Ishikawa (cell line): ENCODE measurements at regions not wholly inside any gene's neighbourhood (a gene's known extent, or its start where the extent isn't known, plus 50 kb on each side); places are given as distances from the start of the nearest gene placed in this dataset.

Experiments
- CREB1 ChIP-seq: IDR thresholded peaks from 2 replicates; pipeline ENCODE4 v1.6.1; 2012; ENCODE audit warnings: low read depth
- EGR1 ChIP-seq: IDR thresholded peaks from 2 replicates; pipeline ENCODE4 v1.6.1; 2012
- EP300 ChIP-seq: IDR thresholded peaks from 2 replicates; pipeline ENCODE4 v1.6.1; 2012; ENCODE audit warnings: borderline replicate concordance
- FOXM1 ChIP-seq: IDR thresholded peaks from 2 replicates; pipeline ENCODE4 v1.6.1; 2012; ENCODE audit warnings: low read depth, borderline replicate concordance
- NFIC ChIP-seq: IDR thresholded peaks from 2 replicates; pipeline ENCODE4 v1.6.1; 2012
- RAD21 ChIP-seq: IDR thresholded peaks from 2 replicates; pipeline ENCODE4 v1.6.1; 2012; ENCODE audit warnings: low read depth
- TAF1 ChIP-seq: IDR thresholded peaks from 2 replicates; pipeline ENCODE4 v1.6.1; 2012; ENCODE audit warnings: low read depth, mild to moderate bottlenecking
- TCF12 ChIP-seq: IDR thresholded peaks from 2 replicates; pipeline ENCODE4 v1.6.1; 2012; ENCODE audit warnings: low read depth
- TEAD4 ChIP-seq: IDR thresholded peaks from 2 replicates; pipeline ENCODE4 v1.6.1; 2012
- YY1 ChIP-seq: IDR thresholded peaks from 2 replicates; pipeline ENCODE4 v1.6.1; 2012; ENCODE audit warnings: low read depth
- TF ChIP-seq, protein P1 (sequence below): IDR thresholded peaks from 2 replicates; pipeline ENCODE4 v1.6.1; 2012
- TF ChIP-seq, protein P2 (sequence below): IDR thresholded peaks from 2 replicates; pipeline ENCODE4 v1.6.1; 2012
- TF ChIP-seq, protein P3 (sequence below): IDR thresholded peaks from 2 replicates; pipeline ENCODE4 v1.6.1; 2012; ENCODE audit warnings: low read depth, mild to moderate bottlenecking

DNA sequence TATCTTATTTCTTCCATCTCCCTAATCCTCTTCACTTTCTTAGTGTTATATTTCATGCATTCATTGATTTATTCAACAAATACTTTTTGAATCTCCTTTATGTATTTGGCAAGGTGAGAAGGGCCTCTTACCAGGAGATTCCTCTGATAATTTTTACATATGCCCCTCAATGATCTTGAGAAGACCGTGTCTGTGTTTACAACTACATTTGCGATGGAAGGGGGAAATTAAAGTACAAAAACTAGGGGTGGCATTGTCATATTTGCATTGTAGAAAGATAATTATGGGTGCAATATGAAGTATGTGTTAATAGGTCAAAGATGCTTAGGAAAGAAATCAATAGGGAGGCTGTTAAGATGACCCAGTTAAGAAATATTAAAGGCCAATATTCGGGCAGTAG lies 1108.4 kb upstream of the MIR17HG start:
- no peak for TF ChIP-seq YY1
- TF ChIP-seq, protein P1, sequence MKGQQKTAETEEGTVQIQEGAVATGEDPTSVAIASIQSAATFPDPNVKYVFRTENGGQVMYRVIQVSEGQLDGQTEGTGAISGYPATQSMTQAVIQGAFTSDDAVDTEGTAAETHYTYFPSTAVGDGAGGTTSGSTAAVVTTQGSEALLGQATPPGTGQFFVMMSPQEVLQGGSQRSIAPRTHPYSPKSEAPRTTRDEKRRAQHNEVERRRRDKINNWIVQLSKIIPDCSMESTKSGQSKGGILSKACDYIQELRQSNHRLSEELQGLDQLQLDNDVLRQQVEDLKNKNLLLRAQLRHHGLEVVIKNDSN = no peak
- no peak for TF ChIP-seq TEAD4
- TF ChIP-seq, protein P2, sequence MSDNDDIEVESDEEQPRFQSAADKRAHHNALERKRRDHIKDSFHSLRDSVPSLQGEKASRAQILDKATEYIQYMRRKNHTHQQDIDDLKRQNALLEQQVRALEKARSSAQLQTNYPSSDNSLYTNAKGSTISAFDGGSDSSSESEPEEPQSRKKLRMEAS = no peak
- TF ChIP-seq RAD21 = no peak
- TF ChIP-seq, protein P3, sequence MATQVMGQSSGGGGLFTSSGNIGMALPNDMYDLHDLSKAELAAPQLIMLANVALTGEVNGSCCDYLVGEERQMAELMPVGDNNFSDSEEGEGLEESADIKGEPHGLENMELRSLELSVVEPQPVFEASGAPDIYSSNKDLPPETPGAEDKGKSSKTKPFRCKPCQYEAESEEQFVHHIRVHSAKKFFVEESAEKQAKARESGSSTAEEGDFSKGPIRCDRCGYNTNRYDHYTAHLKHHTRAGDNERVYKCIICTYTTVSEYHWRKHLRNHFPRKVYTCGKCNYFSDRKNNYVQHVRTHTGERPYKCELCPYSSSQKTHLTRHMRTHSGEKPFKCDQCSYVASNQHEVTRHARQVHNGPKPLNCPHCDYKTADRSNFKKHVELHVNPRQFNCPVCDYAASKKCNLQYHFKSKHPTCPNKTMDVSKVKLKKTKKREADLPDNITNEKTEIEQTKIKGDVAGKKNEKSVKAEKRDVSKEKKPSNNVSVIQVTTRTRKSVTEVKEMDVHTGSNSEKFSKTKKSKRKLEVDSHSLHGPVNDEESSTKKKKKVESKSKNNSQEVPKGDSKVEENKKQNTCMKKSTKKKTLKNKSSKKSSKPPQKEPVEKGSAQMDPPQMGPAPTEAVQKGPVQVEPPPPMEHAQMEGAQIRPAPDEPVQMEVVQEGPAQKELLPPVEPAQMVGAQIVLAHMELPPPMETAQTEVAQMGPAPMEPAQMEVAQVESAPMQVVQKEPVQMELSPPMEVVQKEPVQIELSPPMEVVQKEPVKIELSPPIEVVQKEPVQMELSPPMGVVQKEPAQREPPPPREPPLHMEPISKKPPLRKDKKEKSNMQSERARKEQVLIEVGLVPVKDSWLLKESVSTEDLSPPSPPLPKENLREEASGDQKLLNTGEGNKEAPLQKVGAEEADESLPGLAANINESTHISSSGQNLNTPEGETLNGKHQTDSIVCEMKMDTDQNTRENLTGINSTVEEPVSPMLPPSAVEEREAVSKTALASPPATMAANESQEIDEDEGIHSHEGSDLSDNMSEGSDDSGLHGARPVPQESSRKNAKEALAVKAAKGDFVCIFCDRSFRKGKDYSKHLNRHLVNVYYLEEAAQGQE = no peak
- TF ChIP-seq TAF1 = no peak
- TF ChIP-seq FOXM1 = no peak
- no peak for TF ChIP-seq NFIC
- TF ChIP-seq EP300 = no peak
- TF ChIP-seq TCF12 = no peak
- no peak for TF ChIP-seq EGR1
- TF ChIP-seq CREB1 = no peak
